ENCODE measurements at regions not wholly inside any gene's neighbourhood (a gene's known extent, or its start where the extent isn't known, plus 50 kb on each side); places are given as distances from the start of the nearest gene placed in this dataset.
"Not testable (repeated sequence)": the region's sequence is repeated elsewhere in the genome, so short reads cannot be mapped to it uniquely, and the experiment has no call there.

DNA sequence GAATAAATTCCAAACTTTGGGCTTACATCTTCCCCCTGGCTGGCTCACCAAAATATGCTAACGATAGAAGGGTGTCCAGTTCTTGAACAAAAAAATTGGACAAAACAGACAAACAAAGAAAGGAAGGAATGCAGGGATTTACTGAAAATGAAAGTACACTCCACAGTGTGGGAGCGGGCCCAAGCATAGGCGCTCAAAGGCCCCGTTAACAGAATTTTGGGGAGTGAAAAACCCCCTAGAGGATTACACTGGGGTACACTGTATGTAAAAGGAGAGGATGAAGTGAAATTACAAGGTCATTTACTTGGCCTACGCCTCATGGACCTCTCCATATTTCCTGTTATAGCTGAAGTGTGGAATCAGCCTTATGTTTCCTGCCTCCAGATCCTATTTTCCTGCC, 899.7 kb downstream of the DSC3 start:
- TF ChIP-seq, protein P1, sequence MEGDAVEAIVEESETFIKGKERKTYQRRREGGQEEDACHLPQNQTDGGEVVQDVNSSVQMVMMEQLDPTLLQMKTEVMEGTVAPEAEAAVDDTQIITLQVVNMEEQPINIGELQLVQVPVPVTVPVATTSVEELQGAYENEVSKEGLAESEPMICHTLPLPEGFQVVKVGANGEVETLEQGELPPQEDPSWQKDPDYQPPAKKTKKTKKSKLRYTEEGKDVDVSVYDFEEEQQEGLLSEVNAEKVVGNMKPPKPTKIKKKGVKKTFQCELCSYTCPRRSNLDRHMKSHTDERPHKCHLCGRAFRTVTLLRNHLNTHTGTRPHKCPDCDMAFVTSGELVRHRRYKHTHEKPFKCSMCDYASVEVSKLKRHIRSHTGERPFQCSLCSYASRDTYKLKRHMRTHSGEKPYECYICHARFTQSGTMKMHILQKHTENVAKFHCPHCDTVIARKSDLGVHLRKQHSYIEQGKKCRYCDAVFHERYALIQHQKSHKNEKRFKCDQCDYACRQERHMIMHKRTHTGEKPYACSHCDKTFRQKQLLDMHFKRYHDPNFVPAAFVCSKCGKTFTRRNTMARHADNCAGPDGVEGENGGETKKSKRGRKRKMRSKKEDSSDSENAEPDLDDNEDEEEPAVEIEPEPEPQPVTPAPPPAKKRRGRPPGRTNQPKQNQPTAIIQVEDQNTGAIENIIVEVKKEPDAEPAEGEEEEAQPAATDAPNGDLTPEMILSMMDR (IDR thresholded peaks at IDR 0.05): no peak
- H3K36me3 ChIP-seq: no peaks in the 10 kb centered on the region
- intact Hi-C loops (cut with DNase I): no loop called here
- DNase-seq (no peak), ATAC-seq (no peak)
- no peaks in the 10 kb centered on the region for H3K9me3 ChIP-seq
- no peak overlapping the region for H3K27ac ChIP-seq
- no peak overlapping the region for H3K4me3 ChIP-seq
- no peaks in the 10 kb centered on the region for H3K4me1 ChIP-seq
- no peaks in the 10 kb centered on the region for H3K27me3 ChIP-seq

DNA sequence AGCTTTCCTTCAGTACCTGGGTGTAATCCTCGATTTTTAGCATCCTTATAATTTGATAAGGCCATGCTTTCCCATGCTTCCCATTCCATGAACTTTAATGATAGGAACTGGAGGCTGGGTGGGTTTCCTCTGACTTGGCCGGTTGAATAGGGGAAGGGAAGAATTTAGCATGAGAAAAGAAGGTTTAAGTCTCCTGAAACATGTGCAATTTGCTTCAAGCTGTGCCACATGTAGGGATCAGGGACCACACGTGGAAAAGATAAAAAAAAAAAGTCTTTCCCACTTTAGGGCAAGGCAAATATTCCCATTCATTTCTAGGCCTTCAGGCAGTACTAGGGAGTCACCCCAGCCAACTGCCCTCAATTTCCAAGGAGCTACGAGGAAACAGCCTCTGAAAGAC, 900.3 kb downstream of the DSC3 start:
- Histone ChIP-seq H3K4me3 (no peak overlapping the region), H3K27ac (no peak overlapping the region), H3K4me1 (no peaks in the 10 kb centered on the region), H3K9me3 (no peaks in the 10 kb centered on the region), H3K27me3 (no peaks in the 10 kb centered on the region), H3K36me3 (no peaks in the 10 kb centered on the region)
- DNase-seq: no peak
- TF ChIP-seq, protein P1 (IDR thresholded peaks at IDR 0.05): no peak
- no peak for ATAC-seq
- intact Hi-C loops (cut with DNase I): no loop called here

DNA sequence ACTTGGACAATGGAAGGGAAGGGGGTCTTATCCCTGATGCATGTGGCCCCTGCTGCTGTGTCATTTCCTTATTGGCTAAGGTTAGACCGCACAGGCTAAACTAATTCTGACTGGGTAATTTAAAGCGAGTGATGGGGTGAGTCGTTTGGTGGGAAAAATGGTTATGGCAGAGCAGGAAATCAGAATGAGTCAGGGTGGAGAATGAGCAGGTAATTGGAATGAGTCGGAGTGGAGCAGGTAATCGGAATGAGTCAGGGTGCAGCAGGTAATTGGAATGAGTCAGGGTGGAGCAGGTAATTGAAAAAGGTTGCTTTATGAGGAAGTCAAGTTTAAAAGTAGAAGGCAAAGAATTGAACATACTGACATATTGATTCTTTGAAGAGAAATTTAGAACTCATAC, 901.0 kb downstream of the DSC3 start:
- H3K27me3 ChIP-seq; ATAC-seq; H3K27ac ChIP-seq; H3K4me3 ChIP-seq; intact Hi-C loops (cut with DNase I); DNase-seq; H3K9me3 ChIP-seq; H3K36me3 ChIP-seq; H3K4me1 ChIP-seq: not testable (repeated sequence)

DNA sequence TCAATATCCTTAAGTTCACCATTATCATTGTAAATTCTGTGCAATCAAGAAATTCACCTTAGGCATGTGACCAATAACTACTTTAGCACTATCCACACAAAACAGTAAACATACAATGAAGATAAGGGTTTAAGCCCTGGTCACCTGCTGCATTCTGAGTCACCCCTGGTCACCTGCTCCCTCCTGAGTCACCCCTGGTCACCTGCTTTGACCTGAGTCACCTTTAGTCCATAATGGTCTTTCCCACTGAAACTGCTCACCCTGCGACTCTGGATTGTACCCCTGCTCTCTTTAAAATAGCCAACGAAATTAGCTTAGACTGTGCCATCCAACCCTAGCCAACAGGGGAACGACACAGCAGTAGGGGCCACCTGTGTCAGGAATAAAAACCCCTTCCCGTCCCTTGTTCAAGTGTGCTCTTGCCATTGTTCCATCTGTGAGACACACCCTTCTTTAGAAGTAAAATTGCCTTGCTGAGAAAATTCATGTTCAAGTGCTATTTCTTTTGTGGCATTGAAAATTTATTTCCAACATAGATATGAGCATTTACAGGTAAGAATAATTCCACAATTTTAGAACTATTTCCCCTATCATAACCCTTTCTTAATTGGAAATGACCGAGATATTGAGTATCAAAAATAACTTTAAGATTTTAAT, 902.8 kb downstream of the DSC3 start:
- no peak overlapping the region for H3K27ac ChIP-seq
- DNase-seq (no peak), ATAC-seq (no peak)
- TF ChIP-seq, protein P1 (IDR thresholded peaks at IDR 0.05): no peak
- no peaks in the 10 kb centered on the region for H3K4me1 ChIP-seq
- H3K27me3 ChIP-seq: no peaks in the 10 kb centered on the region
- no peaks in the 10 kb centered on the region for H3K9me3 ChIP-seq
- intact Hi-C loops (cut with DNase I): no loop called here
- no peaks in the 10 kb centered on the region for H3K36me3 ChIP-seq
- H3K4me3 ChIP-seq: no peak overlapping the region

DNA sequence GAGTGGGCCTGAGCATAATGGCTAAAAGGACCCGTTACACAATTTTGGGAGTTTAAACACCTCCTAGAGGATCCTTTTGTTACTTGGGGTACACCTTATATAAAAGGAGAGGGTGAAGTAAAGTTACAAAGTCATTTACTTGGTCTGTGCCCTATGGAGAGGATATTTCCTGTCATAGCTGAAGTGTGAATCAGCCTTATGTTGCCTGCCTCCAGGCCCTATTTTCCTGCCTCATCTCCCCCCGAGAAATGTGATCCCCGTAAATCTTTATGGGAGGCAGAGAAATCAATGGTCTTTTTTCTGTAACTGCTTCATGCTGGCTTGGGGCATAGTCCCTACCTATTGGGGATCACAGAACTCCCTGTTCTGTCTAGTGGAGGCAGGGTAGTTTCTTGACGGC, 906.6 kb downstream of the DSC3 start:
- no peak for DNase-seq
- Histone ChIP-seq H3K27ac (no peak overlapping the region), H3K36me3 (no peaks in the 10 kb centered on the region), H3K4me1 (no peaks in the 10 kb centered on the region), H3K4me3 (no peak overlapping the region), H3K9me3 (no peaks in the 10 kb centered on the region), H3K27me3 (no peaks in the 10 kb centered on the region)
- ATAC-seq: no peak
- intact Hi-C loops (cut with DNase I): no loop called here
- TF ChIP-seq, protein P1 (IDR thresholded peaks at IDR 0.05): no peak

DNA sequence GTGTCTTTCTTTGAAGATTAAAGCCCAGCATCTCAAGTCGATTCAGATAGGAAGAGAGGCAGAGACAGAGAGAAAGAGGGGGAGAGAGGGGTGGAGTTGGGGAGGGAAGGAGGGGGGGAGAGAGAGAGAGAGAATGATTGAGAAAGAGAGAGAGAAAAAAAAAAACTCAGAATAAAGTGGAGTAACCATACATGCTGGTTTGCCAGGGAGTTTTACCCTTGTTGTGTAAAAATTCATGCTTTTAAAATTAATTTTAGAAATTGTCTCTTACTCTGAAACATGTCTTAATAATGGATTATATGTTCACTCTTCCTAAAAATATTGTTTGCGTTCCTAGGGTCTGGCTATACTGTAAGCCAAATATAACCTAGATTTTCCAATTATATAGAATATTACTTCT, 908.5 kb downstream of the DSC3 start:
- intact Hi-C loops (cut with DNase I): no loop called here

More for the DNA sequence above, 908.5 kb downstream of the DSC3 start:
- H3K27me3 ChIP-seq: no peaks in the 10 kb centered on the region
- H3K36me3 ChIP-seq: no peaks in the 10 kb centered on the region
- no peak for DNase-seq
- TF ChIP-seq, protein P1 (IDR thresholded peaks at IDR 0.05): no peak
- no peak overlapping the region for H3K27ac ChIP-seq
- ATAC-seq: no peak
- no peaks in the 10 kb centered on the region for H3K9me3 ChIP-seq
- no peak overlapping the region for H3K4me3 ChIP-seq
- H3K4me1 ChIP-seq: no peaks in the 10 kb centered on the region

All from upper lobe of right lung (tissue), 1 donor.